HL-60 (cell line): ENCODE measurements at regions not wholly inside any gene's neighbourhood (a gene's known extent, or its start where the extent isn't known, plus 50 kb on each side); places are given as distances from the start of the nearest gene placed in this dataset.

Experiments used
- CTCF ChIP-seq: IDR thresholded peaks from one replicate; pipeline ENCODE4 v1.5.1; 2011; ENCODE audit warnings: low read length, control low read depth, inconsistent platforms; ENCODE audit not compliant: insufficient read depth
- REST ChIP-seq: IDR thresholded peaks from 2 replicates; pipeline ENCODE4 v1.6.1; 2012; ENCODE audit warnings: low read depth; ENCODE audit not compliant: insufficient replicate concordance

GRCh38 chr6:66948106-66948505 is 1241.1 kb upstream of the EYS start:
- no peak for TF ChIP-seq CTCF
- no peak for TF ChIP-seq REST
